ENCODE measurements at regions not wholly inside any gene's neighbourhood (a gene's known extent, or its start where the extent isn't known, plus 50 kb on each side); places are given as distances from the start of the nearest gene placed in this dataset.

DNA sequence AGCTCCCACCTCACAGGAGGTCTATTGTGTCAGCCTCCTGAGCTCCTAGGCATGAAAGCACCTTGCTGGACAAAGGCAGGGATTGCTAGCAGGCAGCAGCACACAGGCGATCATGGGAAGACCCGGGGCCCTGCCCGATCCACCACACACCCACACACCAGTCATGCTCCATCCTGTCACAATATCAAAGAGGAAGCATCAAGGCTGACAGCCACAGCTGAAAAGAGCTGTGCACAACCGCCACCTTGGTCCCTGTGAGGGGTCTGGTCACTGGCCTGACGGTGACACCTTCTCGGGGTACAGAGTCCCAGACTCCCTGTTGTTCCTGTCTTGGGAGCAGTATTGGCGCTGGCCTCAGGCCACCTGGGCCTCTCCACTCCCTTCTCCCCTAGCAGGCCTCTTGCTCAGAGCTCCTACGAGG lies 89.7 kb upstream of the RET start (continued):
- TF ChIP-seq, protein P1, sequence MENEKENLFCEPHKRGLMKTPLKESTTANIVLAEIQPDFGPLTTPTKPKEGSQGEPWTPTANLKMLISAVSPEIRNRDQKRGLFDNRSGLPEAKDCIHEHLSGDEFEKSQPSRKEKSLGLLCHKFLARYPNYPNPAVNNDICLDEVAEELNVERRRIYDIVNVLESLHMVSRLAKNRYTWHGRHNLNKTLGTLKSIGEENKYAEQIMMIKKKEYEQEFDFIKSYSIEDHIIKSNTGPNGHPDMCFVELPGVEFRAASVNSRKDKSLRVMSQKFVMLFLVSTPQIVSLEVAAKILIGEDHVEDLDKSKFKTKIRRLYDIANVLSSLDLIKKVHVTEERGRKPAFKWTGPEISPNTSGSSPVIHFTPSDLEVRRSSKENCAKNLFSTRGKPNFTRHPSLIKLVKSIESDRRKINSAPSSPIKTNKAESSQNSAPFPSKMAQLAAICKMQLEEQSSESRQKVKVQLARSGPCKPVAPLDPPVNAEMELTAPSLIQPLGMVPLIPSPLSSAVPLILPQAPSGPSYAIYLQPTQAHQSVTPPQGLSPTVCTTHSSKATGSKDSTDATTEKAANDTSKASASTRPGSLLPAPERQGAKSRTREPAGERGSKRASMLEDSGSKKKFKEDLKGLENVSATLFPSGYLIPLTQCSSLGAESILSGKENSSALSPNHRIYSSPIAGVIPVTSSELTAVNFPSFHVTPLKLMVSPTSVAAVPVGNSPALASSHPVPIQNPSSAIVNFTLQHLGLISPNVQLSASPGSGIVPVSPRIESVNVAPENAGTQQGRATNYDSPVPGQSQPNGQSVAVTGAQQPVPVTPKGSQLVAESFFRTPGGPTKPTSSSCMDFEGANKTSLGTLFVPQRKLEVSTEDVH (IDR thresholded peaks at IDR 0.05; ENCODE audit: low read depth, partially characterized antibody), result no peak
- TF ChIP-seq CREM (IDR thresholded peaks at IDR 0.05; ENCODE audit: low read depth) (no peak), MEF2A (IDR thresholded peaks at IDR 0.05; ENCODE audit: insufficient read depth, low read depth, low read length) (no peak)

DNA sequence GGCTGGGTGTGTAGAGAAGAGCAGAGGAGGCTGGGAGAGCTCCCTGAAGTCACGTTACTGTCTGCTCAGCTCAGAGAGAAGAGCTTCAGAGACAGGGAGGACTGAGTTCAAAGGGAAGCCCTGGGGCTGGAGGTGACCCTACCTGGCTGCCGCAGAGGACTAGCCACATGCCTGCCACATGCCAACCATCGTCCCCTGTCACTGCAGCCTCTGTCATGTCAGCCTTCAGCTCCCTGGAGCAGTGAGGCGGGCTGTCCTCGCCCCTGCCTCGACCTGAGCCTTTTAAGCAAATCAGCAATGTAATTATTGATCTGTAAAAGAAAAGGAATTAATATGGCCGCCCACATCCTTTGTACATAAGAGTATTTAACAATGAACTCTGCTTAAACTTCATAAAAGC lies 89.3 kb upstream of the RET start:
- RAD21 ChIA-PET (ENCODE audit: unreplicated experiment), result no interaction called here
- intact Hi-C loops (cut with micrococcal nuclease; ENCODE audit: unreplicated experiment), result no loop called here
- POLR2A ChIA-PET, result no interaction called here
- TF ChIP-seq, protein P2, sequence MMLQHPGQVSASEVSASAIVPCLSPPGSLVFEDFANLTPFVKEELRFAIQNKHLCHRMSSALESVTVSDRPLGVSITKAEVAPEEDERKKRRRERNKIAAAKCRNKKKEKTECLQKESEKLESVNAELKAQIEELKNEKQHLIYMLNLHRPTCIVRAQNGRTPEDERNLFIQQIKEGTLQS (IDR thresholded peaks at IDR 0.05; ENCODE audit: borderline replicate concordance, extremely low read depth, low read depth, low read length), result no peak
- TF ChIP-seq CEBPB (IDR thresholded peaks at IDR 0.05; ENCODE audit: borderline replicate concordance in 1 of 2, low read depth in 2 of 2, low read length in 2 of 2) (no peak), MEF2A (IDR thresholded peaks at IDR 0.05; ENCODE audit: insufficient read depth, low read depth, low read length) (no peak), STAT1 (conservative IDR thresholded peaks at IDR 0.05) (no peak), FOXM1 (IDR thresholded peaks at IDR 0.05; ENCODE audit: low read depth, low read length) (no peak), EGR1 (IDR thresholded peaks at IDR 0.05; ENCODE audit: borderline replicate concordance in 1 of 2, low read depth in 2 of 2, low read length in 2 of 2) (no peak), NFIC (IDR thresholded peaks at IDR 0.05; ENCODE audit: low read depth, low read length) (no peak), TCF12 (IDR thresholded peaks at IDR 0.05; ENCODE audit: low read depth, low read length) (no peak), SPI1 (IDR thresholded peaks at IDR 0.05; ENCODE audit: borderline replicate concordance, insufficient read depth, low read depth, low read length) (no peak), ZSCAN29 (IDR thresholded peaks at IDR 0.05) (no peak), YBX1 (IDR thresholded peaks at IDR 0.05) (no peak)
- TF ChIP-seq, protein P3, sequence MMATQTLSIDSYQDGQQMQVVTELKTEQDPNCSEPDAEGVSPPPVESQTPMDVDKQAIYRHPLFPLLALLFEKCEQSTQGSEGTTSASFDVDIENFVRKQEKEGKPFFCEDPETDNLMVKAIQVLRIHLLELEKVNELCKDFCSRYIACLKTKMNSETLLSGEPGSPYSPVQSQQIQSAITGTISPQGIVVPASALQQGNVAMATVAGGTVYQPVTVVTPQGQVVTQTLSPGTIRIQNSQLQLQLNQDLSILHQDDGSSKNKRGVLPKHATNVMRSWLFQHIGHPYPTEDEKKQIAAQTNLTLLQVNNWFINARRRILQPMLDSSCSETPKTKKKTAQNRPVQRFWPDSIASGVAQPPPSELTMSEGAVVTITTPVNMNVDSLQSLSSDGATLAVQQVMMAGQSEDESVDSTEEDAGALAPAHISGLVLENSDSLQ (IDR thresholded peaks at IDR 0.05), result no peak
- TF ChIP-seq, protein P4, sequence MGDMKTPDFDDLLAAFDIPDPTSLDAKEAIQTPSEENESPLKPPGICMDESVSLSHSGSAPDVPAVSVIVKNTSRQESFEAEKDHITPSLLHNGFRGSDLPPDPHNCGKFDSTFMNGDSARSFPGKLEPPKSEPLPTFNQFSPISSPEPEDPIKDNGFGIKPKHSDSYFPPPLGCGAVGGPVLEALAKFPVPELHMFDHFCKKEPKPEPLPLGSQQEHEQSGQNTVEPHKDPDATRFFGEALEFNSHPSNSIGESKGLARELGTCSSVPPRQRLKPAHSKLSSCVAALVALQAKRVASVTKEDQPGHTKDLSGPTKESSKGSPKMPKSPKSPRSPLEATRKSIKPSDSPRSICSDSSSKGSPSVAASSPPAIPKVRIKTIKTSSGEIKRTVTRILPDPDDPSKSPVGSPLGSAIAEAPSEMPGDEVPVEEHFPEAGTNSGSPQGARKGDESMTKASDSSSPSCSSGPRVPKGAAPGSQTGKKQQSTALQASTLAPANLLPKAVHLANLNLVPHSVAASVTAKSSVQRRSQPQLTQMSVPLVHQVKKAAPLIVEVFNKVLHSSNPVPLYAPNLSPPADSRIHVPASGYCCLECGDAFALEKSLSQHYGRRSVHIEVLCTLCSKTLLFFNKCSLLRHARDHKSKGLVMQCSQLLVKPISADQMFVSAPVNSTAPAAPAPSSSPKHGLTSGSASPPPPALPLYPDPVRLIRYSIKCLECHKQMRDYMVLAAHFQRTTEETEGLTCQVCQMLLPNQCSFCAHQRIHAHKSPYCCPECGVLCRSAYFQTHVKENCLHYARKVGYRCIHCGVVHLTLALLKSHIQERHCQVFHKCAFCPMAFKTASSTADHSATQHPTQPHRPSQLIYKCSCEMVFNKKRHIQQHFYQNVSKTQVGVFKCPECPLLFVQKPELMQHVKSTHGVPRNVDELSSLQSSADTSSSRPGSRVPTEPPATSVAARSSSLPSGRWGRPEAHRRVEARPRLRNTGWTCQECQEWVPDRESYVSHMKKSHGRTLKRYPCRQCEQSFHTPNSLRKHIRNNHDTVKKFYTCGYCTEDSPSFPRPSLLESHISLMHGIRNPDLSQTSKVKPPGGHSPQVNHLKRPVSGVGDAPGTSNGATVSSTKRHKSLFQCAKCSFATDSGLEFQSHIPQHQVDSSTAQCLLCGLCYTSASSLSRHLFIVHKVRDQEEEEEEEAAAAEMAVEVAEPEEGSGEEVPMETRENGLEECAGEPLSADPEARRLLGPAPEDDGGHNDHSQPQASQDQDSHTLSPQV (IDR thresholded peaks at IDR 0.05), result no peak

More for the DNA sequence above, 89.3 kb upstream of the RET start:
- CTCF ChIA-PET, result no interaction called here
- H3K27me3 ChIP-seq (replicated peaks in 1 of 2; ENCODE audit: control insufficient read depth in 2 of 2, insufficient read depth in 2 of 2, low read length in 1 of 2), result no peaks in the 10 kb centered on the region; a peak in 1 of 4 replicates
- WGBS (ENCODE audit: insufficient coverage, insufficient replicate concordance, low lambda C conversion rate, missing lambda C conversion rate), result 23% methylated on average over 7 of the region's 7 CpGs
- FAIRE-seq (no peak), DNase-seq (ENCODE audit: low read depth, low spot score) (no peak), ATAC-seq (no peak)
- no peak overlapping the region for H3K4me2 ChIP-seq (ENCODE audit: control insufficient read depth, insufficient read depth)
- H3K79me2 ChIP-seq (ENCODE audit: control insufficient read depth, insufficient read depth, low read length), result no peaks in the 10 kb centered on the region
- no peak overlapping the region for H3K4me3 ChIP-seq
- SMC1A ChIA-PET (ENCODE audit: uncharacterized antibody, unreplicated experiment), result no interaction called here
- H3K9ac ChIP-seq (ENCODE audit: control insufficient read depth, insufficient read depth, low read length), result no peak overlapping the region
- in situ Hi-C loops (cut with MboI), result no loop called here
- H3K9me3 ChIP-seq (replicated peaks; ENCODE audit: control insufficient read depth, insufficient read depth, low read length), result no peaks in the 10 kb centered on the region
- no peaks in the 10 kb centered on the region for H3K36me3 ChIP-seq (ENCODE audit: control insufficient read depth in 2 of 2, insufficient read depth in 2 of 2, low read length in 1 of 2)
- H3K4me1 ChIP-seq (ENCODE audit: control insufficient read depth, insufficient read depth, low read length), result no peaks in the 10 kb centered on the region
- H4K20me1 ChIP-seq (ENCODE audit: control insufficient read depth, insufficient read depth), result no peaks in the 10 kb centered on the region
- no peak overlapping the region for H3K27ac ChIP-seq (ENCODE audit: control insufficient read depth, insufficient read depth)
- H2AFZ ChIP-seq (ENCODE audit: control insufficient read depth, low read depth, low read length), result no peak overlapping the region
- no TSS peak for BruUV-seq (replicated peaks)

Data from GM12878 (cell line).